CD4-positive, alpha-beta T cell treated with Interleukin-21 for 1 hour (primary cell): ENCODE measurements at regions not wholly inside any gene's neighbourhood (a gene's known extent, or its start where the extent isn't known, plus 50 kb on each side); places are given as distances from the start of the nearest gene placed in this dataset.

Experiments
- DNase-seq: peaks from one replicate; pipeline ENCODE4 v3.0.0-alpha.2; 2020

DNA sequence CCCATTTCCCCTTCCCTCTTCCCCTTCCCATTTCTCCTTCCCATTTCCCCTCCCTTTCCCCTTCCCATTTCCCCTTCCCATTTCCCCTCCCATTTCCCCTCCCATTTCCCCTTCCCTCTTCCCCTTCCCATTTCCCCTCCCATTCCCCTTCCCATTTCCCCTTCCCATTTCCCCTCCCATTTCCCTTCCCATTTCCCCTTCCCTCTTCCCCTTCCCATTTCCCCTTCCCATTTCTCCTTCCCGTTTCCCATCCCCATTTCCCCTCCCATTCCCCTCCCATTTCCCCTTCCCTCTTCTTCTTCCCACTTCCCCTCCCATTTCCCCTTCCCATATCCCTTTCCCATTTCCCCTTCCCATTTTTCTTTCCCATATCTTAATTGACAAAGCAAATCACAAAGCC lies 109.0 kb downstream of the OLFM1 start:
- no peak for DNase-seq

DNA sequence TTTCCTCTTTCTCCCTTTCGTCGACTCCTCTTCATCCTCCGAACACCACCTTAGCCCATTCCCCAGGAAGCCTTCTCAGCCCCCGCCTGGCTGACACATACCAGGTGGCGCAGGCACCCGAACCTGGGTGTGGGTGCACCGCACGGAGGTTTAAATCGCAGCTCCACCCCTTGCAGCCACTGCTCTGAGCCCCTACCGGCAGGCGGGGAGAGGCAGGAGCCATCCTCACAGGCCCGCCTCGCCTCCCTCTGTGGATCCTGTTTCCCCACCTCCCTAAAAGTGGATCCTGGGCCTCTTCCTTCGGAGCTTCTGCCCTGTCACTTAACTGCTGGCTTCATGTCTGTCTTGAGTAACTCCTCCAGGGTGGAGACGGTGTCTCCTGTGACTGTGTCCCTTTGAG lies 110.7 kb downstream of the OLFM1 start:
- DNase-seq = no peak

DNA sequence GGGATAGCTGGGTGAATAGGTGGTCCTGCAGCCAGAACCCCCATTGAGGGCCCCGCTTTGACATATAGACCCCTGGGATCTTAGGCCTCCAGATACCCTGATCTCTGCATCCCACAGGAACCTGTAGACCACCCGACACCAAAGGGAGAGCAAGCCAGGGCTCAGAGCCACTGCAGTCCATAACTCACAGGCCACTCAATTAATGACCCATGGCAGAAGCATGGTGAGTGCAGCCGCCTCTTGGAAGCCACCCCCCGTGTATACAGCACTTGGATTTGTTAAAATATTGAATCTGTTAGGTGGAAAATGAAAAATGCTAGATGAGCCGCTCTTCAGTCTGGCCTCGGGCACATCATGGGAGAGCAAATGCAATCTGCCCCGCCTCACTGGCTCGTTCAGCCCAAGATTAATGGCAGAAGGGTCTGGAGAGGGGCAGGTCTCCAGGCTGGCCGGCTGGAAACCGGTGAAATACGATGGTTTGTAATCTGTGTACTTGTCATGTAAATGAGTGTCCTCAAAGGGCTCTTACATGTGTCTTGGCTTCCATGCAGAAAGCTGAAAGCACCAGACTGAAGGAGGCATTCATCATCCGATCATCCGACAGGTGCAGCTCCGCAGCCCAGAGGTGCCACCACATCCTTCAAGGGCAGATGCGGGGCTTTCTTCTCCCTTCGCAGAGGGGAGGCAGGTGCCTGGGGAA lies 111.3 kb downstream of the OLFM1 start:
- DNase-seq = no peak

DNA sequence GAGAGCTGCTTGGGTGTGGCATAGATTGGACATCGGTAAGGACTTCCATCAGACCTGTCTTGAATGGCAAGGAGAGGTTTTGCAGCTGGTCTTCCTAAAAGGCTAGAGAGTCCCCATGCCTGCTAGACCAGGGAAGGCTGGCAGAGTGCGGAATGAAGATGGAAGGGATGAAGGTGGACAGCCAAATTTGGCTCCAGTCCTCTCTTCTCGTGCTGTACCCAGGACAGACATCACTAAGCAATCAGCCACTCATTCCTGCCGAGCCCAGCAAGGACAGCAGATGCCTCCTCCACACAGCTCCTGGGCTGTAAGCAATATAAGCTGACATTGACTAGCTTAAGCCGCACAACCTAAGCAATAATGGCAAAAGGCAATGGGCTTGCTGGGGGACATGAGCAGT lies 112.0 kb downstream of the OLFM1 start:
- DNase-seq = no peak

DNA sequence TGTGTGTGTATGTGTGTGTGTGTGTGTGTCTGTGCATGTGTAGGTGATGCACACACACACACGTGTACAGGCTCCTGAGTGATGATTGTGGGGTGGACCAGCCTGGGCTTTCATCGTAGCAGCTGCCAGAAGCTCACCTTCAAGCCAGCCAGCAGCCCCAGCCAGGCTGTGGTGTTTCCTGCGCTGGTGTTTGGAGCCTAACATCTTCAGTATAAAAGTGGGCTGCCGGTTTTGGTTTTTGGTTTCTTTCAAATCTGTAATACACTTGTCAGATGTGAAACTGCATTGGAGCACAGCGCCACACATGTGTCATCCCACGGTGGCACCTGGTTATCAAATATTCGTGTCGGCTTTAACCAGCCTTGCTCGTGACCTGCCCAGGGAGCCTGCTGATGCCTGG lies 114.2 kb downstream of the OLFM1 start:
- DNase-seq = no peak

DNA sequence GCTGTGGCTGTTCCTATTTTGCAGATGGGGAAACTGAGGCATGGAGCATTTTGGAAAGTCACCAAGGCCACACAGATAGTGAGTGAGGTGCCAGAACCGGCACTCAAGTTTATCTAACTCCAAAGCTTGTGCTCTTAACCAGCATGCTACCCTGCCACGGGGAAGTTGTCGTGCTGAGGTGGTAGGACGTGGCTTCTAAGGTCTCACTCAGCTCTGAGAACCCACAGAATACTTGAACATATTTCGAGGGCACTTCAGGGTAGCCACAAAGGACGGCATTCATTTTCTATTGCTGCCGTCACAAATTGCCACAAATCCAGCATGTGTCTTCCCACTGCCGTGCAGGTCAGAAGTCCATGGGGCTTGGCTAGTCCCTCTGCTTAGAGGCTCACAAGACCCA lies 116.7 kb downstream of the OLFM1 start:
- no peak for DNase-seq

DNA sequence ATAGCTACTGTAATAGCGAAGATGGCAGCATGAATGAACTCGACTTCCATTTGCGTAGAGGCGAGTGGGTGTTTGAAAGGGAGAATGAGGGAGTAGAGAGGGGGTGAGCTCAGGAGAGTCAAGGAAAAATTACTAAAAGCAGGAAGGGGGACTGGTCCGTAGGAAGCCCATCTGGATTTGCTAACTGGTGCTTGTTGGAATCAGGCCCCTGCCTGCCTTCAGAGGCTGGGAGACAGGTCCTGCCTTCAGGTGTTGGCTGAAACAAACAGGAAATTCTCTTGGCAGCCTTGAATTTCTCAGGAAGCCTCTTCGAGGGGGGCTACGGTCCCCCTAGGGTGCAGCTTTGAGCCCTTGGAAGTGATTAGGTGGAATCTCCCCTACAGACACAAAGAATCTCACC lies 121.7 kb downstream of the OLFM1 start:
- DNase-seq = no peak

DNA sequence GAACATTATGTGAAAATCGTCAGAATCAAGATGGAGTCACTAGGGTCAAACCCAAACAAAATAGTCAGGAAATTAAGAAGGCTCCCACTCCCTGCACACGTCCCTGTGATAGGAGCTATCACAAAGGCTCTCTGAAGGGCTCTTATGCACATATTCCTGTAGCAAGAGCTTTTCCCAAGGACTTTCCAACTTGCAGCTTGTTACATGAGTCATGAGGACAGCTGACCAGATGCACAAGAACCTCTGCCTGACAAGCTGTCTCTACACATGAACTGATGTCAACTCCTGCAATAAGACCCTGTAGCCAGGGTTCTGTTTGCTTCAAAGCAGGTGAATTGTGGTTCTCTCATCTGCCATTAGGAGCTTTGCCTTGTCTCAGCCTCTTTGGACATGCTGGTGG lies 122.4 kb downstream of the OLFM1 start:
- DNase-seq = no peak

DNA sequence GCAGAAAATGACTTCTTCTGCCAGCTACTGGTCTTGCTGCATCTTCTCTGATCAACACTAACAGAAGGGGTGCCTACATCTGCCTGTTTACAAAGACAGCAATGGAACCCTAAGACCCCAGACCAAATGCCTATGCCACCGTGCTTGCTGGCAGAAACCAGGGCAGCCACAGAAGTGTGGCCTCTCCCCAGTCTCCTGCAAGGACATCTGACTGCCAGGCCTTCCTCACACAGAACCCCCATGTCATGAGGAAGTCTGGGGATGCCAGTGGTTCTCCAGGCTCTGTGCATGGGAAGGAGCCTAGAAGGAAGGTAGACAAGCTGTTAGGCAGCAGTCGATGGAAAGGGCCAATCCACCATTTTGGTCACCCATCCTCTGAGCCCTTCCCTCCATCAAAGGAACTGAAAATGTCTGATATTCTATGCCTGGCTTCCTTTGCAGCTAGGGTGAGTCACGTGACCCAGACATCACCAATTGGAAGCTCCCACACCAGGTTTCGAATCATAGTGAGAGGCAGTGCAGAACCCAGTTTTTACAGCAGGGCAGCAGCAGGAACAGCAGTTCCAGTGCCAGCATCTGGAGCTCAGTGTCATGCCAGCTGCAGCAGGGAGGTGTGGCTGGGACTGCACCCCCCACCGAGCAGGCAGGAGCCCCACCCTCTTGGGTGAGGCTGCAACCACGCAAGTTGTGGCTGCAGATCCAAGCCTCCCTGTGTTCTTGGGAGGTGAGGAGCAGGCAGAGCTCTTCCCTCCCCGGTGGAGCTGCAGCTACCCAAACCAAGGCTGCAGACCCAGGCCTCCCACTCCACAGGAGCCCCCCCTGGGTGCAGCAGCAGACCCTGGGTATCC lies 123.4 kb downstream of the OLFM1 start:
- no peak for DNase-seq

DNA sequence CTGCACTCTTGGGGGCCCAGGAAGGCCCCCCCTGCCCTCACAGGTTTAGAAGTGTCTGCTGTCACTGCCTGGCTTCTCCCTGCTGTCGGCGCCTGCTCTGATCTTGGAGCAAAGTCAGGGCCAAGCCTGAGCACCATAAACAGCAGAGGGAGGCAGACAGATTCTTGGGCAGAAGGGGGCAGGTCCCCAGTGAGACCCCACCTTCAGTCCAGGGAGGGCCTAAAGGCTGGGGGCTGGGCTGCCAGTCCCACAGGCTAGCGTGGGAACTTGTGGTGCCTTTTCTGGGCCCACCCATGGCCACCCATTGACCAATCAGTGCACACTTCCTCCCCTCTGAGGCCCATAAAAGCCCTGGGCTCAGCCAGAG lies 124.0 kb downstream of the OLFM1 start:
- DNase-seq = no peak

DNA sequence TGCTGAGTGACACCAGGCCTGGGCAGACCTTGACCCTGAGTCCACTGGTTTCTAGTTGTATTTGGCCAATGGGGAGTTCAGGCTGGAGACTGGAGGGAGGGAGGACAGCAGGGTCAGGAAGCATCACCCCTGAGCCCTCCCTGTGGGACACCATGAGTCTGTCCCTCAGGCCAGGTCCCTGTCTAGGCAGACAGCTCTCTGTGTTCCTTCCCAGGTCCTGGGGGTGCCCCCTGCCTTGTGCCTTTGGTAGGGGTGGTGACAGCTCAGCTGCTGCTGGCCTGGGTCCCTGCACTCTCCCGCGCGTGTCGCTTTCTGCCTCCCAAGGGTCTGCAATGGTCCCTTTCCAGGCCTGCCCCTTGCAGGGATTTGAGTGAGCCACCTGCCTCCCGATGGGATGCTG lies 125.5 kb downstream of the OLFM1 start:
- no peak for DNase-seq

DNA sequence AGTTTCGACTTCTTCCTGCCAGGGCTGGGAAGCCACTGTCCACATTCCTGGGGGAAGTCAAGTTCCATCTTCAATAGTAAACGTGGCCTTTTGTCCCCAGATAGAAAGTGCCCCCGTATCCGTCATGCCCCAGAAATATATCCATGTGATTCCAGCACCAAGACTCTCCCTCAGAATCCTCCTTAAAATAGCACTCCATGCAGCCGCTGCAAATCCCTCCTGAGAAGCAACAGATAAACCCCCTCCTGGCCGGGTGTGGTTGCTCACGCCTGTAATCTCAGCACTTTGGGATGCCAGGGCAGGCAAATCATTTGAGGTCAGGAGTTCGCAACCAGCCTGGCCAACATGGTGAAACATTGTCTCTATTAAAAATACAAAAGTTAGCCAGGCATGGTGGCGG lies 126.1 kb downstream of the OLFM1 start:
- no peak for DNase-seq

DNA sequence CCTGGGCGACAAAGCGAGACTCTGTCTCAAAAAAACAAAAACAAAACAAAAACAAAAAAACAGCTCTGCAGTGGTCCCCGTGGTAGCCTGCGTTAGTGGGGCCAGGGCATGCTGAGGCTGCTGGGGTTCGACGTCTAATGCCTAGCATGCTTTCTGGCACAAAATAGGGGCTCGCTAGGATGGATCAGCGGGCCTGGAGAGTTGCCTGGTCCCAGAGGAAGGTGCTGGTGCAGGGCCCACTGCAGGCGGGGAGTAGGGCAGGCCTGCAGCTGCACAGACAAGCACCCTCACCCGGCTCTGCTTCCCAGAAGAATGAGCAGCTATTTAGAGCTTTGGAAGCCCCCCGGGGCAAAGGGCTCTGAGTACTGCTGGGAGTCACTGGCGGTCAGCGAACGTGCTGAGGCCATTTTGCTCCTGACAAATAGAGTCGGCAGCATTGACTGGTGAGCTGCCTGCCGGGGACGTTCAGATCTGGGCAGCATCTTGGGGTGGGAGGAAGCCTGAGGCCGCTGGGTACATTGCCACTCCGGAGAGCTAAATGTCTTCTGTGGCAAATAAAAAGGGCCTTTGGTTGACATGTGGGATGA lies 126.7 kb downstream of the OLFM1 start:
- DNase-seq = no peak

DNA sequence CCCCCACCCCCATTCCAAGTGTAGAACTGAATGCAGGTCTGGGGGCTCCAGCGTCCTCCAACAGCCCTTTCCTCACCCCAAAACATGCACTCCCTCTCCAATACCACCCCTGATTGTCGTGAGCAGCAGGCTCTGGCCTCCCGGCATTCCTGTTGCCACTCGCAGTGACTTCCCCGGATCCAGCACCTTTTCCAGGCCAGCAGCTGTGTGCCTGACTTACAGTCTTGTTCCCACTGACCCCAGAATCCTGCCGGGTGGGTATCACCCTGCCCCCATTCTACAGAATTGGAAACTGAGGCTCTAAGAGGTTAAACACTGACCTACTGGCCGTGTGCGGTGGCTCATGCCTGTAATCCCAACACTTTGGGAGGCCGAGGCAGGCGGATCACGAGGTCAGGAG lies 127.2 kb downstream of the OLFM1 start:
- no peak for DNase-seq

DNA sequence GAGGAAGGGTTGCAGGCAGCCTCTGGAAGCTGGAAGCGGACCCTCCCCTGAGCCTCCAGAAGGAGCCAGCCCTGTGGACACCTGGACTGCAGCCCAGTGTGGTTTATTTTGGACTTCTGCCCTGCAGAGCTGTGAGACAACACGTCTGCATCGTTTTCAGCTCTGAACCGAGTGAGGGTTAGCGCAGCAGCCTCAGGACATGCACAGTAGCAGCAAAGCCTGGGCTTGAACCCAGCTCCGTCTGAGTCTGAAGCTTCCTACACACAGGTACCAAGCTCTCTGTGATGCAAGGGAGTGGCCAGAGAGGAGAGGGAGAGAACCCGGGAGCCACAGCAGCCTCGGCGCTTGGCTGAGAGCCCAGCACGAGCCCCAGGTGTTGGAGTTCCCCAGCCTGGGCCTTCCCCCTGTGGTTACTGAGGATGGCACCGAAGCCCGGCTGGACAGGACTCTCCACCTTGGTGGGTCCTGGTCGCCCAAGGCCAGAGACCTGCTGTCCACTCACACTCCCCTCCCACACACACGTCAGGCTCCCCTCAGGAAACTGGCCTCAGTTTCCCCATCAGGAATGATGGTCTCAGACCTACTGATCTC lies 128.2 kb downstream of the OLFM1 start:
- DNase-seq = no peak

DNA sequence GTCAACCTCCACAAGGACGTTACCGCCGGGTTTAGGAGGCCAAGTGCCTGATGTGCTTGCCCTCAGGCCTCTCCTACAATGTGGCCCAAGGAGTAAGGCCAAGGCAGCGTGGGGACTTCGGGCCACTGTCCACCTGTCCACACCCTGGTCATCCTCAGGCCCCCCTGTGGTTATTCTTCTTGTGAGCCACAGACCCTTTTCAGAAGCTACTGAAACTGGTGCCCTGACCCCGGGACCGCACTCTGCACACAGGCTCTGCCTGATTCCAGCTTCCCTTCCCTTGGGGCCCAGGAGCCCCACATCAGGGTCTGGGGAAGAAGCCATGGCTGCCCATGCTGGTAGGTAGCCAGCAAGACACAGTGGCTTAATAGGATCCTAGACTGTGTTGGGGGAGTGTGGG lies 128.8 kb downstream of the OLFM1 start:
- no peak for DNase-seq

DNA sequence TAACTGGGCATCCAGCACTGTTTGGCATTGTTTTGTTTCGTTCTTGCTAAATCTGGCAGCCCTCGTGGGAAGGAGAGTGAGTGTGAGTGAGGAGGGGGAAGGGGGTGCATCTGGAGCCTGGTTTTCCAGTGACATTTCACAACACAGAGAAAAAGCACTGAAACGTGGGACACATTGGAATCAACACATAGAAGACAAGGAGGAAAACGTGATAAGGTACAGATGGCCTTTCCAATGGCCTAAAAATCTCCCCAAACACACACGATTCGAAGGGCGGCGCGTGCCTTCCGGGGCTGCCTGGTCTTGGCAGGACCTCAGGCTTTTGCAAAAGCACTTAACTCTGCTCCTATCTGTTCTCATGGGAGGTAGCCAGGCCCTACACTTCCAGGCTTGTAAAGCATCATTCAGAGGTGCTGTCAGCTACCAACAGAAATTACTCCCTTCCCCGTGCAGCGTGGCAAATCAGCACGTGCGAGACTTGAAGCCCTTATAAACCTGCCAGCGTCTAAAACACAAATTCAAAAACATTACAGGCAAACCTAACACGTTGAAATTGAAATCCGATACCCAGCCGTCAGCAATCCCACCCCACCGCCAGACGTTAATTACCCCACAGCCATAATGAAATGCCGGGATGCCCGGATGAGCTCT lies 129.4 kb downstream of the OLFM1 start:
- DNase-seq = no peak

DNA sequence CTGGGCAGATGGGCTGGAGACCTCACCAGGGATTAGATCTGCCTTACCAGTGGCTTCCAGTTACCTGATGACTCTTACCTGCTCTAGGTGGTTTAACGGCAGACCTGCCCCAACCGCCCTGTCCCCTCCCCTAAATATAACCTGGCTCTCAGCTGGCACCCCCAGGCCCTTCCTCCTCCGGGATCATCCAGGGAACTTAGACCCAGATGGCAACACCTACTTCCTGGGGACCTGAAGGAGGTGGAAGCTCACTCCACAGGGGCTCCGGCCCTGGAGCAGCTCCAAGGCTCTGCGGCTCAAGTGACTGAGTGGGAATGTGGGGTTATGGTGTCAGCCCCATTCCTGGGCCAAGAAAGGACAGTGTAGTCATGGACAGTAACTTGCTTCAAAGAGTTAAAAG lies 130.4 kb downstream of the OLFM1 start:
- no peak for DNase-seq

DNA sequence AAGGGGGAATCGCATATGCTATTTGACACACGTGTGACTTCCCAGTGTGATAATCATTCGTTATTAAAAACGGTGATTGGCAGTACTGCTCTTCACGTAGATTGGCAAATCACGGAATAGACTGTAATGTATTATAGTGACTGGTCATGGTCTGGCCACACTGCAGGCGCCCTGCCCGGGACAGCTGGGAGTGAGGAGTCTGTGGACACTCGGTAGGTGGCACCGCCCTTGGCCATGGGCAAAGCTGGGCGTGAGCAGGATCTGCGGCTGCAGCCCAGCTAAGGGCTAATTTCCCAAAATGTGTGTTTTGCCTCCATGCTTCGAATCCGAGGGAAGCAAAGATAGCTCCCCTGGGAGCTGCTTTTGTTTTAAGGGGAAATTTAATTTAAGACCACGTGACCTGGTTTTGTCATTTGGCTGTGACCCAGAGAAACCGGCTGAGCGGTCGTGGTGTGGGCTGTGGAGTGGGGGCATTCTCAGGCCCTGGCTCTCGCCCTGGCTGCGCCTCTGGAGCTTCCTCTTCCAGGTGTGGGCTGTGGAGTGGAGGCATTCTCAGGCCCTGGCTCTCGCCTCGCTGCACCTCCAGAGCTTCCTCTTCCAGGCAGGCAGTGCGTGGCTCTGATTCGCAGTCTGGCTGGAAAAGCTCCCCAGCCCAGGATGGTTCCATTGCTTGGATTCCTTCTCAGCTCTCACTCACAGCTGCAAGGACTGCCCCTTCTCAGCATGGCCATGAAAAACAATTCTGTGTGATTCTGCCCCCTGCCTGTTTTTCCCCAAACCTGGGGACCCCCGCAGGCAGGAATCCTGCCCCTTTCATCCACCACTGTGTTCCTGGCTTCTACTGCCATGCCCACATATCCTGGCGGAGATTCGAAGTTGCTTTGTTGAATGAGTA lies 131.1 kb downstream of the OLFM1 start:
- DNase-seq = no peak

DNA sequence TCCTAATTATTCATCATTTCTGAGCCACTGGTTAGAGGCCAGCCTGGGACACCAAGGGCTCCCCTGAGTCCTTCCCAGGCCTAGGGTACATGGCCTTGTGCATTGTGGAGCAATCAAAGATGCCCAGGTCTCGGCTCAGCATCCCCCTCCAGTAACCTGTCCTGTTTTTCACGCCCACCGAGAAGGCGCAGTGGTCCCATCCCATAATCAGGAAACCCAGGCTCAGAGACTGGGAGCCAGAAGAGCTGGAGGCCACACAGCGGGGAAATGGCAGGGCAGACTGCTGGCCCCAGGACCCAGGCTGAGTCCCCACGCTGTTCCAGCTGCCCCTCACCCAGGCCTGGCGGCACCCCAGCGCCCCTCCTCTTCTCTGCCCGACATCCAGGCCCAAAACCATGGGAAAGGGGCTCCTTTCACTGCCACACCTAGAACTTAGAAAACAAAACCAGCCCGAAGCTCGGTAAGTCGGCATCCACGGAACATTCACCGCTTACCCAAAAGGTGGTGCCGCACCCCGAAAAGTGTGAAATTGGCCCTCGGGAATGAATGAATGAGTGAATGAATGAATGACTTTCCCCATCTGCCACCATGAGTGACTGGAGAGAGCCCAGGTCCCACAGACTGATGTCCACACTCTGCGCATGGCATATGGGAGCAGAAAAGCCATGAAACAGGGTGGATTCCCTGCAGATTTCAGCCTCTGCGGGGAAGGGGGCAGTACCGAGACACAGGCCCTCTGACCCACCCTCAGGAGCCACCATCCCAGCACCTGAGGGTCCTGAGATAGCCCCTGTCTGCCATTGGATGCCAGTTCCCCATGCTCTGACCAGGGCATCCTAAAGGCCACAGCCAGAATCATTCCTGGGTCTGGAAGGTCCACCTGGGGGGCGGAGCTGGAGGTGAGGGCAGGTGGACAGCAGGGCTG lies 132.5 kb downstream of the OLFM1 start:
- DNase-seq = no peak
